CD14-positive monocyte (primary cell): ENCODE measurements at regions not wholly inside any gene's neighbourhood (a gene's known extent, or its start where the extent isn't known, plus 50 kb on each side); places are given as distances from the start of the nearest gene placed in this dataset.

Experiments
- DNase-seq, 3 donors: peaks; one replicate each; pipeline ENCODE4 v3.0.0-alpha.2; 2011 to 2022
- H2AFZ ChIP-seq: 2 replicates; pipeline ENCODE4 v1.6.0; 2012; ENCODE audit warnings: mild to moderate bottlenecking, low read depth, low read length, inconsistent platforms; ENCODE audit not compliant: insufficient read depth, poor library complexity, severe bottlenecking
- H3K27ac ChIP-seq, 2 donors: 1 replicate in 1 of 2; 2 replicates in 1 of 2; pipeline ENCODE4 v1.5.1; 2012 to 2013; ENCODE audit warnings: low read length in 2 of 2, control low read depth in 1 of 2, inconsistent platforms in 1 of 2, low read depth in 1 of 2, mild to moderate bottlenecking in 1 of 2
- H3K27me3 ChIP-seq, 2 donors: one replicate each; pipeline versions ENCODE4 v1.6.0 to v1.6.1; 2011 to 2013; ENCODE audit warnings: low read length in 2 of 2; ENCODE audit not compliant: control insufficient read depth in 2 of 2, insufficient read depth in 2 of 2
- H3K36me3 ChIP-seq, 2 donors: replicated peaks in 1 of 2; 1 replicate in 1 of 2; 2 replicates in 1 of 2; pipeline versions ENCODE4 v1.5.1 to v1.6.1; 2012 to 2013; ENCODE audit warnings: low read length in 2 of 2, control low read depth in 1 of 2, inconsistent platforms in 1 of 2, mild to moderate bottlenecking in 1 of 2; ENCODE audit not compliant: insufficient read depth in 2 of 2, control insufficient read depth in 1 of 2
- H3K4me1 ChIP-seq, 2 donors: 1 replicate in 1 of 2; 2 replicates in 1 of 2; pipeline versions ENCODE4 v1.5.1 to v1.6.1; 2012 to 2013; ENCODE audit warnings: low read length in 2 of 2, control low read depth in 1 of 2, inconsistent platforms in 1 of 2, mild to moderate bottlenecking in 1 of 2, moderate library complexity in 1 of 2; ENCODE audit not compliant: insufficient read depth in 2 of 2, control insufficient read depth in 1 of 2
- H3K4me2 ChIP-seq: replicated peaks from 2 replicates; pipeline ENCODE3; 2012; ENCODE audit warnings: low read length, moderate library complexity, mild to moderate bottlenecking; ENCODE audit not compliant: poor library complexity, severe bottlenecking; ENCODE audit errors: extremely low read depth
- H3K4me3 ChIP-seq, 3 experiments: fragments of 200-600 bp in 1 of 3; sonication (generic) in 1 of 3; replicated peaks in 1 of 3; 1 replicate in 2 of 3; 2 replicates in 1 of 3; pipeline ENCODE4 v1.5.1; 2011 to 2013; ENCODE audit warnings: low read length in 3 of 3, mild to moderate bottlenecking in 3 of 3, control low read depth in 2 of 3, low read depth in 2 of 3, inconsistent platforms in 1 of 3, moderate library complexity in 1 of 3
- H3K79me2 ChIP-seq: 2 replicates; pipeline ENCODE4 v1.6.0; 2012; ENCODE audit warnings: mild to moderate bottlenecking, control low read depth, inconsistent platforms, low read length, moderate library complexity; ENCODE audit not compliant: insufficient read depth
- H3K9ac ChIP-seq: 2 replicates; pipeline ENCODE4 v1.6.0; 2017; ENCODE audit warnings: low read length, mild to moderate bottlenecking; ENCODE audit not compliant: insufficient read depth, poor library complexity, severe bottlenecking
- H3K9me3 ChIP-seq, 2 donors: replicated peaks in 1 of 2; 1 replicate in 1 of 2; 2 replicates in 1 of 2; pipeline versions ENCODE4 v1.5.1 to v1.6.1; 2012 to 2013; ENCODE audit warnings: low read length in 2 of 2, control low read depth in 1 of 2; ENCODE audit not compliant: control insufficient read depth in 1 of 2, insufficient read depth in 1 of 2
- H4K20me1 ChIP-seq: 2 replicates; pipeline ENCODE4 v1.6.0; 2012; ENCODE audit warnings: mild to moderate bottlenecking, low read length, control low read depth, moderate library complexity; ENCODE audit not compliant: insufficient read depth
- H3K27ac Mint-ChIP-seq, 7 donors: one replicate each; pipeline ENCODE4 v1.8.0; 2020; ENCODE audit warnings: mild to moderate bottlenecking in 7 of 7, mixed read lengths in 7 of 7, moderate library complexity in 6 of 7, inconsistent platforms in 2 of 7
- H3K27me3 Mint-ChIP-seq, 3 donors: one replicate each; pipeline ENCODE4 v1.8.0; 2021 to 2022; ENCODE audit warnings: low read depth in 3 of 3, mild to moderate bottlenecking in 3 of 3, mixed read lengths in 3 of 3, moderate library complexity in 3 of 3, inconsistent platforms in 1 of 3
- H3K36me3 Mint-ChIP-seq, 2 donors: one replicate each; pipeline ENCODE4 v1.8.0; 2020; ENCODE audit warnings: mixed read lengths in 2 of 2, inconsistent platforms in 1 of 2, mild to moderate bottlenecking in 1 of 2
- H3K4me1 Mint-ChIP-seq: one replicate; pipeline ENCODE4 v1.8.0; 2020; ENCODE audit warnings: mild to moderate bottlenecking, mixed read lengths
- H3K4me3 Mint-ChIP-seq, 2 donors: one replicate each; pipeline ENCODE4 v1.8.0; 2020; ENCODE audit warnings: mild to moderate bottlenecking in 2 of 2, mixed read lengths in 2 of 2, moderate library complexity in 1 of 2
- H3K9me3 Mint-ChIP-seq, 7 donors: one replicate each; pipeline ENCODE4 v1.8.0; 2020 to 2022; ENCODE audit warnings: mixed read lengths in 7 of 7, mild to moderate bottlenecking in 6 of 7, moderate library complexity in 6 of 7, inconsistent platforms in 2 of 7
- whole genome bisulfite sequencing: methylation state at CpG from one replicate; pipeline ENCODE4 v1.1.5; 2013; ENCODE audit warnings: missing lambda C conversion rate; ENCODE audit not compliant: insufficient coverage; 5-methylcytosine and 5-hydroxymethylcytosine counted together
- intact Hi-C, 2 donors: fragments of 100-400 bp; cut with micrococcal nuclease; formaldehyde crosslinking; loops; one replicate each; pipeline versions ENCODE4 v1.15.0 to v1.15.1; 2023
- TF ChIP-seq, protein P1 (sequence below): fragments of 200-600 bp; IDR thresholded peaks from one replicate; pipeline ENCODE4 v1.8.0; 2022; ENCODE audit warnings: antibody characterized with exemption, mild to moderate bottlenecking

DNA sequence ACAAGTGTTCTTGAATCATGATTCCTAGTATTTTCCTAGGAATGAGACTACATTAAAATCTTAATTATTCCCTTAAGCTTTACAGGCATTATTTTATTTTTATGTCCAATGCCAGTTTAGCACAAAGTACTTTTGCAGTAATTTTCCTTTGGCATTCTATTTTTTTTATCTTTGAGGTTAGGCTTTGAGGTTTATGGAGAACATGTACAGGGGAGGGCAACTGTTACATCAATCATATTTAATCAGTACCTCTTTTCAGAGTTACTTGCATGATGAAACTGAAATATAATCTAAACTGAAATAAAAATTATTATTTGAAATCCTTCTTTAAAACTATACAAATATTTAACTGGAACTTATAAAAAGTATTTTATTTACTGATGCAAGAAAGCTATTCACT is 118.2 kb upstream of the MPDZ start:
- H3K4me3 ChIP-seq: no peak overlapping the region
- H4K20me1 ChIP-seq: no peaks in the 10 kb centered on the region
- no peak for DNase-seq
- H3K4me2 ChIP-seq: no peak overlapping the region
- H3K27me3 ChIP-seq: no peaks in the 10 kb centered on the region
- Mint-ChIP-seq H3K4me3 (no peak overlapping the region), H3K27me3 (peaks cover 0 to 2% (median 0%) of the 10 kb centered on the region in 3 donors), H3K36me3 (no peaks in the 10 kb centered on the region), H3K27ac (no peak overlapping the region), H3K9me3 (no peaks in the 10 kb centered on the region), H3K4me1 (no peaks in the 10 kb centered on the region)
- intact Hi-C loops: no loop called here
- TF ChIP-seq, protein P1, sequence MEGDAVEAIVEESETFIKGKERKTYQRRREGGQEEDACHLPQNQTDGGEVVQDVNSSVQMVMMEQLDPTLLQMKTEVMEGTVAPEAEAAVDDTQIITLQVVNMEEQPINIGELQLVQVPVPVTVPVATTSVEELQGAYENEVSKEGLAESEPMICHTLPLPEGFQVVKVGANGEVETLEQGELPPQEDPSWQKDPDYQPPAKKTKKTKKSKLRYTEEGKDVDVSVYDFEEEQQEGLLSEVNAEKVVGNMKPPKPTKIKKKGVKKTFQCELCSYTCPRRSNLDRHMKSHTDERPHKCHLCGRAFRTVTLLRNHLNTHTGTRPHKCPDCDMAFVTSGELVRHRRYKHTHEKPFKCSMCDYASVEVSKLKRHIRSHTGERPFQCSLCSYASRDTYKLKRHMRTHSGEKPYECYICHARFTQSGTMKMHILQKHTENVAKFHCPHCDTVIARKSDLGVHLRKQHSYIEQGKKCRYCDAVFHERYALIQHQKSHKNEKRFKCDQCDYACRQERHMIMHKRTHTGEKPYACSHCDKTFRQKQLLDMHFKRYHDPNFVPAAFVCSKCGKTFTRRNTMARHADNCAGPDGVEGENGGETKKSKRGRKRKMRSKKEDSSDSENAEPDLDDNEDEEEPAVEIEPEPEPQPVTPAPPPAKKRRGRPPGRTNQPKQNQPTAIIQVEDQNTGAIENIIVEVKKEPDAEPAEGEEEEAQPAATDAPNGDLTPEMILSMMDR: no peak
- no peaks in the 10 kb centered on the region for H3K4me1 ChIP-seq
- H3K36me3 ChIP-seq: no peaks in the 10 kb centered on the region
- H3K9ac ChIP-seq: no peak overlapping the region
- no peaks in the 10 kb centered on the region for H3K79me2 ChIP-seq
- H3K9me3 ChIP-seq: no peaks in the 10 kb centered on the region
- H2AFZ ChIP-seq: no peak overlapping the region
- no peak overlapping the region for H3K27ac ChIP-seq

DNA sequence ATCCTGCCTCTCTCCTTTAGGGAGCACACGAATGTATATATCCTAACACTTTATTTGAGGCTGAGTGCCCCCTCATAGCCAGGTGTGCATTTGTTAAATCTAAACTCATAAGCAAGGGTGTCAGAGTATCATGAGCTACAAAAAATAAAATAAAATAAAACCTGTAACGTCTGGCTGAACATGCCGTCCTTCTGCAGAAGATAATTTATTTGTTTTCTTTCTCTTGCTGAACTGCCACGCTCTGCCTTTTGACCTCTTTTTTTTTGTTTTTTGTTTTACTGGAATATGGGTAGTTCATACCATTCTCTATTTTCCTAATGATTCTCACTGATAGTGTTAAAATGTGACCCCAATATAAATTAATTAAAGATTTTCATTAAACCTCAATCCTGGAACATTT is 117.7 kb upstream of the MPDZ start:
- H3K4me3 Mint-ChIP-seq: no peak overlapping the region
- Histone ChIP-seq H3K9me3 (no peaks in the 10 kb centered on the region), H3K27ac (no peak overlapping the region), H3K9ac (no peak overlapping the region), H4K20me1 (no peaks in the 10 kb centered on the region), H3K4me2 (no peak overlapping the region), H2AFZ (no peak overlapping the region), H3K36me3 (no peaks in the 10 kb centered on the region), H3K27me3 (no peaks in the 10 kb centered on the region), H3K4me1 (no peaks in the 10 kb centered on the region), H3K79me2 (no peaks in the 10 kb centered on the region), H3K4me3 (no peak overlapping the region)
- intact Hi-C loops: no loop called here
- no peak overlapping the region for H3K27ac Mint-ChIP-seq
- peaks cover 0 to 3% (median 0%) of the 10 kb centered on the region in 7 donors for H3K9me3 Mint-ChIP-seq
- DNase-seq: no peak
- no peaks in the 10 kb centered on the region for H3K4me1 Mint-ChIP-seq
- H3K36me3 Mint-ChIP-seq: no peaks in the 10 kb centered on the region
- no CpG with 5 or more reads among the region's 4 CpGs for WGBS
- TF ChIP-seq, protein P1: no peak
- H3K27me3 Mint-ChIP-seq: peaks cover 0 to 2% (median 0%) of the 10 kb centered on the region in 3 donors
